ENCODE measurements at regions not wholly inside any gene's neighbourhood (a gene's known extent, or its start where the extent isn't known, plus 50 kb on each side); places are given as distances from the start of the nearest gene placed in this dataset.
A peak's percentile ranks its signal among the peaks of the same experiment; 100 is the strongest.

DNA sequence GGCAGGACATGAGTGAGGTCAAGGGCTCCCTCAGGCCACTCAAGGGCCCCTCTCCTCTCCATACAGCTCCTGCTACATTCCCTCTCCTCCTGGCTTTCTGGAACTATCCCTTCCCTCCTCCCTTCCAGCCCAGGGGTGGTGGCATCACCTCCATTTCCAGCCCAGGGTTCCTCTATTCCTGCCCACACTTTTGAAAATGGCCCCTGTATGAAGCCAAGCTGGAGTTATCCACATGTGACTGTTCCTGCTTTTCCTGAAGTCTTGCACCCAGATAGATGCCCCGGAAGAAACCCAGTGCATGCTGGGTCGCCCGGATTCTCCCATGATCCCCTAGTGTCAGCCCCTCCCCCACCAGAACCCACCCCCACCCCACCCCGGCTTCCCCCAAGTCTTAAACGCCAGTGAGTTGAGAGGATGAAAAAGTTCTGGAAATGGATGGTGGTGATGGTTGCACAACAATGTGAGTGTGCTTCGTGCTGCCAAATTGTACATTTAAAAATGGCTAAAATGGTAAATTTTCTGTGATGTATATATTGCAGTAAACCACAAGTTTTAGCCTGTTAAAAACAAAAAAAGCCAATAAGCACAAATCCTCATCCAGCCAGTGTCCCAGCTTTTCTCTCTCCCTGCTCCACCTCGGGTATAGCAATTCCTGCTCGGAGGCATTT, 136.9 kb downstream of the SCARB1 start:
- no peak for DNase-seq

DNA sequence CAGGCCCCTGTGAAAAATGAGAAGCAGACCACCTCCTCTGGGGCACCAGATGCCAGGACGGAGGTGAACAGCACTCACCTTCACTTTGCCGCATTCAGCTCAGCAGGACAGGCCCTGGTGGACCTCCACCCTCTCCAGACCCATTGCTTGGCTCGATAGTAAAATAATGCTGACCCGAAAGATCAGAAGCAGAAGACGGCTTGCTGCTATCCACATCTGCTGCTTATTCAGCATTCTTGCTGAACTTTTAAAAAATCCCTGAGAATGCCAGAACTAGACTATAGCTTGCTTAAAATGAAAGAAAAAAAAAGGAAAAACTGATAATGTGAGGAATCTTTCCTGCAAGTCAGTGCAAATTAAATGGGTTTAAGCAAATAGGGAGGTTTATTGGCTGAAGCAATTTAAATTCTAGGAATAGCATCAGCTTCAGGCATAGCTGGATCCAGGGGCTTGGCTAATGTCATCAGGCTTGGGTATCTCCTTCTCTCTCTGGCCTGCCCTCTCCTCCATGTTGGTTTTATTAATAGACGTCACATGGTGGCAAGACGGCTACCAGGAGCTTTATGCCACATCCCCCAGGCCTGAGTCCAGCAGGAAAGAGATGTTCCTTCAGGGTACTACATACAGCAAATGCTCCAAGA, 137.9 kb downstream of the SCARB1 start:
- no peak for DNase-seq

DNA sequence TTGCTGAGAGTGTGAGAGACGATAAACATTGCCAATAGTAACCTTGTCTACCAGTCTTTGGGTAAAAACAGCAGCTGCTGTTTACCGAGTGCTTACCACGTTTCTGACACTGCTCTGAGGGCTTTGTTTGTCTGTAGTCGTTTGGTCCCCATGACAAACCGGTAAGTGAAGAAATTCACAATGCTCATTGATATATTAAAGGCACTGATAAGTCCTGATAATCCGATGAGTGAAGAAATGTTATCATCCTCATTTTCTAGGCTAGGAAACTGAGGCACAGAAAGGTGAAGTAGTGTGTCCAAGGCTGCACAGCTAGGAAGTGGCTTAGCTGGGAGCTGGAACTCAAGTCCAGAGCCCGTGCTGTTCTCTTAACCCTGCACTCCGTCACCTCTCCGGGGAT, 138.6 kb downstream of the SCARB1 start:
- no peak for DNase-seq

GRCh38 chr12:124722878-124723277, 140.8 kb downstream of the SCARB1 start:
- no peak for DNase-seq

GRCh38 chr12:124721501-124722162, 142.0 kb downstream of the SCARB1 start:
- no peak for DNase-seq

GRCh38 chr12:124720681-124721500, 142.8 kb downstream of the SCARB1 start:
- DNase-seq: no peak

DNA sequence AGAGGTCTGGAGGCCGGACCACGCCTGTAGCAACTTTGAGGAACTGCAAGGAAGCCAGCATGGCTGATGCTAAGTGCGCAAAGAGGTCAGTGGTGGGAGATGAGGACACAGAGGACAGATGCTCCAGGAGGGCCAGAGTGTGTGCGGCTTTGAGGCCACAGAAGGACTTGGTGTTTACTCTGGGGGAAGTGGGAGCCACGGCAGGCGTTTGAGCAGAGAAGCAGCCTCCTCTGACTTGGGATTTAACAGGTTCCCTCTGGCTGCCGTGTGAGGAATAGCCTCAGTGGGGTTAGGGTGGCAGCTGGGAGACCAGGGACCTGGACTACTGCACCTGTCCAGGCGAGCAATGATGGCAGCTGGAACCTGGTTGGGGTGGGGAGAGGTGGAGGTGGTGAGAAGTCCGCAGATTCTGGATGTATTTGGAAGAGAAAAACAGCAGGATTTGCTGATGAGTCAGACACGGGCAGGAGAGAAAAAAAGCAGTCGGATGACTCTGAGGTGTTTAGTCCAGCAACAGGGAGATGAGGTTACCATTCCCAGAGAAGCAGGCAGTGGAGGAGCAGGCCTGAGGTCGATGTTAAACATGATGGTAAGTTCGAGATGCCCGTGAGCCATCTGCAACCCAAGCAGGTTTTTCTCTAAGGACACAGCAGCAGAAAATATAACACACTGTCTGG, 143.5 kb downstream of the SCARB1 start:
- DNase-seq: no peak

GRCh38 chr12:124719231-124719630, 144.4 kb downstream of the SCARB1 start:
- DNase-seq: no peak

DNA sequence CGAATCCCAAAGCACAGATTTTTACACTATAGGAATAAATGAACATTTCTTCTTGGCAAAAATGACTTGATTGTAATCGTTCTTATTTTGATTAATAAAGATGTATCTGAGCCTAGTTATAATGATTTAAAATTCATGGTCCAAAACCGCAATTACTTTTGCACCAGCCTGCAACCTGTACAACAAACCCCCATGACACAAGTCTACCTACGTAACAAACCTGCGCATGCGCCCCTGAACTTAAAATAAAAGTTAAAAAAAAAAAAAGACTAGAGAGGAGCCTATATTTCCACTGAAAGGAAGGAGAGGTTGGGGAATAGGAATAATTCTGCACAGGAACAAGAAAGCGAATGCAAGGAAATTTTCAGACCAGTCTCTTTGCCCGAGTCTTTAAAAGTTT, 145.2 kb downstream of the SCARB1 start:
- DNase-seq: no peak

GRCh38 chr12:124718036-124718435, 145.6 kb downstream of the SCARB1 start:
- no peak for DNase-seq

- DNase-seq: no peak
These were observed 146.3 kb downstream of the SCARB1 start for GRCh38 chr12:124717318-124717717.

- DNase-seq: no peak
These were observed 147.2 kb downstream of the SCARB1 start for GRCh38 chr12:124716208-124717130.

- no peak for DNase-seq
These were observed 147.9 kb upstream of the NCOR2 start for GRCh38 chr12:124715121-124715990.

DNA sequence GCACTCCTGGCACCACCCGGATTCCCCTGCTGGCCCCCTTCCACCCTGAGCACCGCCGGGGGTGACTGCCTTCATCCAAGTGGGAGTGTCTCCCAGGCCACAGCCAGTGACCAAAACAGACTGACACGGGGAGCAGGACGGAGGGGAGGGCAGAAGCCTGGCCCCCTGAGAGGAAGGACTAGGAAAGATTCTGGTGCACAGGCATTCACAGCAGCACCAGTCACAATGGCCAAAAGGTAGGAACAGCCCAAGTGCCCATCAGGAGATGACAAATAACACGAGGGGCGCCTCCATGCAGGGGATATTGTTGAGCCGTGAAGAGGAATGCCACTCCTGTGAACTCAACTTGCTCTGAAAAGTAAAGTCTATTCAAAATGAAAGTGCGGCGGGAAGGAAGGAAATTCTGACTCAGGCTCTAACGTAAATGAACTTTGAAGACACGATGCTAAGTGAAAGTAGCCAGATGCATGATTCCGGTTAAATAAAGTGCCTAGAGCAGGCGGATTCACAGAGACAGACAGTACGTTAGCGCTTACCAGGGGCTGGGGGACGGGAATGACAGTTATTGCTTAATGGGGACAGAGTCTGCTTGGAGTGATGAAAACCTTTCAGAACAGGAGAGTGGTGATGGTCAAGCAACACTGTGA, 146.1 kb upstream of the NCOR2 start:
- DNase-seq: peak in 5 of 6 experiments; percentile 12 to 69 (median 49)

DNA sequence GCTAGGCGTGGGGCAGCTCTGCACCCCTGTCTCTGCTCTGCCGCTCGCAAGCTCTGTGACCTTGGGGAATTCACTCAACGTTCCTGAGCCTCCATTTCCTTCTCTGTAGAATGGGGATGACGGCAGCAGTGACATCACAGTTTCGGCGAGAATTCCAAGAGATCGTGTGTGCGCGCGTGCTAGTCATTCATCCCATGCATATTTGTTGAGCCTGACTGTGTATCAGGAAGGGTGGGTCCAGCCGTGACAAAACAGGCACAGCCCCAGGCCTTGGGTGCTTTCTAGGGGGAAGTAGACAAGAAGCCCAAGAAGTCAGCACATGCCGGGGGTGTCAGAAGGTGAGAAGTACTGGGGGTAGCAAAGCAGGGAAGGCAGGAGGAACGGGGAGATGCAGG, 145.6 kb upstream of the NCOR2 start:
- no peak for DNase-seq

DNA sequence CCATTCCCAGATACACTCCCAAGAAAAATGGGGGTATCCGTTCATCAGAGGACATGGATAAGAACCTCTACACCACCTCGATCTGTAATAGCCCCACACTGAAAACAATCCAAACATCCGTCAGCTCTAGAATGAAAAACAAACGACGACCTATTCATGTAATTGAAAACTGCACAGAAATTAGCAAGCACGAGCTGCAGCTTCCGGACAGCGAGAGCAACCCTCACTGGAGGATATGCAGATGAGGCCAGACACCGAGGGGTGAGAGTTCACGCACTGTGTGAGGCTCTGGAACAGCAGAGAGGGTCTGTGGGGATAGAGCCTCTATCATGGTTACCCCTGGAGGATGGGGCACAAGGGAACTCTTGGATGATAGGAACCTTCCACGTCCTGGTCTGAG, 143.9 kb upstream of the NCOR2 start:
- no peak for DNase-seq

DNA sequence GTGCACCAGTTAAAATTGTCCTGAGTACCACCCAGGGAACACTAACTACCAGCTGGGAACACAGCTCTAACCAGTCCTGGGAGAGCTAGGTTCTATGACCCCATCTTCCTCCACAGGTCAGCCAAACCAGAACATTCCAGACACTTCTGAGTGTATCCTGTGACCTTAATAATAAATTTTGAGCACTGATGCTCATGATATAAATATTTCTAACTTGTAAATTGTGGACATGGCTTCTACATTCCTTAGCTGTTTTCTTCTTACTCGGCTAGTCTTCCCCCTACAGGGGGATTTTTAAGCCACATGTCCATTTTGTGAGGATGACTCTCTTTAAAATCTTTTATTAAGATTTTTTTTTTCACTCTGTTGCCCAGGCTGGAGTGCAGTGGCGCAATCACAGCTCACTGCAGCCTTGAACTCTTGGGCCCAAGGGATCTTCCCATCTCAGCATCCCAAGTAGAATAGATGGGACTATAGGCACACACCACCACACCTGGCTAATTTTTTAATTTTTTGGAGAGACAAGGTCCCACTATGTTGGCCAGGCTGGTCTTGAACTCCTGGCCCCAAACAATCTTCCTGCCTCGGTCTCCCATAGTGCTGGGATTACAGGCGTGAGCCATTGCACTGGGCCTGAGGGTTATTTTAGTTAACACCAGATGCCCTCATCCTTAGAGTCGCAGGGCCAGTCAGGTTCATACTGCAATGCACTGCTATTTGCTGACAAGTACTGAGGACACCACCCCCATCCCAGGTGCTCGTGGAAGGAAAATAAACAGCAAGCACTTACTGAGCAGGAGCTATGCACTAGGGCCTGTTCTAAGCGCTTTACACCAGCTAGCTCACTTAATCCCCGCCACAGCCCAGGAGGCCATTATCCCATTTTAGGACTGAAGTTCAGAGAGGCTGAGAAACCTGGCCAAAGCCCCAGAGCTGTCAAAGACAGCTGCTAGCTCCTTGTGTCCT, 142.6 kb upstream of the NCOR2 start:
- no peak for DNase-seq

DNA sequence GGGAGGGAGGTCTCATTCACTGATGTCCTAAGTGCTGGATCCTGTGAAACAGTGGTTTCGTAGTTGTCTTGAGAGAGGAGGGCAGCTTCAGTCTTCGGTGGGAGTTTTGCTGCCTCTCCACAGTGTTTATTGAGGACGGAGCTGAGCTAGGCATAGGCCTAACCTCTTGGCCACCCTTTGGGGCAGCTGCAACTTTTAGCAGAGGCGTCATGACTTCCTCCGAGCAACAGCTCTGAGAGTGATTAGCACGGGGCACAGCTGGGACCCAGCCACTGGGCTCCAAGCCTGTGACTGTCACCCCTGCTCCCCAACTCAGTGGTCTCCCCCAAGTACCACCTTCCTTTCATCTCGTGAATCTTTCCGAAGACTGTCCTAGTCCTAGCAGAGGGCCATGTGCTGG, 139.9 kb upstream of the NCOR2 start:
- no peak for DNase-seq

DNA sequence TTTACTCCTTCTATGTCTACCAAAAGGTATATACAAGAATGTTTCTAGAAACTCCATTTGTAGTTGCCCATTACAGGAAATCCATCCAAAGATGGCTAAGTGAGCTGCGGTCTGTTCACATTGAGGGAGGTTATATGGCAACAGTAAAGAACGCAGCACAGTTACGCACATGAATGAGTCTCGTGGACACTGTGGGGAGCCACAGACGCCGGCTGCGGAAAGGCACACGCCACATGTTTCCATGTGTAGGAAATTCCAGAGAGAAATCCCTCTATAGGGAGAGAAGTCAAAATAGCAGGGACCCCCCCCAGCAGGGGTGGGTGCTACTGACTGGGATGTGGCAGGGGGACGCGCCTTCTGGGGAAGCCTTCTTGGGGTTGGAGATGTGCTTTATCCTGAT, 139.0 kb upstream of the NCOR2 start:
- DNase-seq: no peak
